Body of pancreas (tissue), 4 donors: ENCODE measurements at regions not wholly inside any gene's neighbourhood (a gene's known extent, or its start where the extent isn't known, plus 50 kb on each side); places are given as distances from the start of the nearest gene placed in this dataset.

Experiments
- POLR2A ChIP-seq, 3 donors: fragments of 450-650 bp; IDR thresholded peaks; one replicate each; pipeline ENCODE4 v1.6.1; 2016; ENCODE audit warnings: antibody characterized with exemption in 3 of 3, mild to moderate bottlenecking in 2 of 3
- TF ChIP-seq, protein P1 (sequence below), 7 experiments: fragments of 450-650 bp in 4 of 7; fragments of 200-600 bp in 3 of 7; sonication (generic) in 3 of 7; IDR thresholded peaks; one replicate each; pipeline ENCODE4 v1.5.1; 2016 to 2019; ENCODE audit warnings: antibody characterized with exemption in 7 of 7

GRCh38 chr5:4547547-4547946 lies 592.6 kb upstream of the ADAMTS16 start:
- TF ChIP-seq, protein P1, sequence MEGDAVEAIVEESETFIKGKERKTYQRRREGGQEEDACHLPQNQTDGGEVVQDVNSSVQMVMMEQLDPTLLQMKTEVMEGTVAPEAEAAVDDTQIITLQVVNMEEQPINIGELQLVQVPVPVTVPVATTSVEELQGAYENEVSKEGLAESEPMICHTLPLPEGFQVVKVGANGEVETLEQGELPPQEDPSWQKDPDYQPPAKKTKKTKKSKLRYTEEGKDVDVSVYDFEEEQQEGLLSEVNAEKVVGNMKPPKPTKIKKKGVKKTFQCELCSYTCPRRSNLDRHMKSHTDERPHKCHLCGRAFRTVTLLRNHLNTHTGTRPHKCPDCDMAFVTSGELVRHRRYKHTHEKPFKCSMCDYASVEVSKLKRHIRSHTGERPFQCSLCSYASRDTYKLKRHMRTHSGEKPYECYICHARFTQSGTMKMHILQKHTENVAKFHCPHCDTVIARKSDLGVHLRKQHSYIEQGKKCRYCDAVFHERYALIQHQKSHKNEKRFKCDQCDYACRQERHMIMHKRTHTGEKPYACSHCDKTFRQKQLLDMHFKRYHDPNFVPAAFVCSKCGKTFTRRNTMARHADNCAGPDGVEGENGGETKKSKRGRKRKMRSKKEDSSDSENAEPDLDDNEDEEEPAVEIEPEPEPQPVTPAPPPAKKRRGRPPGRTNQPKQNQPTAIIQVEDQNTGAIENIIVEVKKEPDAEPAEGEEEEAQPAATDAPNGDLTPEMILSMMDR (IDR thresholded peaks at IDR 0.05) = no peak
- no peak for TF ChIP-seq POLR2A (IDR thresholded peaks at IDR 0.05)
